Fibroblast of skin of left biceps (primary cell): ENCODE measurements at regions not wholly inside any gene's neighbourhood (a gene's known extent, or its start where the extent isn't known, plus 50 kb on each side); places are given as distances from the start of the nearest gene placed in this dataset.
"Not testable (repeated sequence)": the region's sequence is repeated elsewhere in the genome, so short reads cannot be mapped to it uniquely, and the experiment has no call there.

Experiments used
- DNase-seq, 2 experiments: peaks; one replicate each; pipeline ENCODE4 v3.0.0-alpha.2; 2013; ENCODE audit warnings: low read depth in 2 of 2

GRCh38 chr12:14207905-14208551 is 157.5 kb upstream of the ATF7IP start:
- no peak for DNase-seq

GRCh38 chr12:14211947-14212387 is 153.5 kb upstream of the ATF7IP start:
- no peak for DNase-seq

GRCh38 chr12:14213542-14213941 is 151.9 kb upstream of the ATF7IP start:
- DNase-seq = no peak

- no peak for DNase-seq
These were observed 151.0 kb upstream of the ATF7IP start for GRCh38 chr12:14214495-14214894.

- DNase-seq = not testable (repeated sequence)
These were observed 149.5 kb upstream of the ATF7IP start for GRCh38 chr12:14215949-14216348.

- no peak for DNase-seq
These were observed 148.8 kb upstream of the ATF7IP start for GRCh38 chr12:14216405-14217294.

- no peak for DNase-seq
These were observed 146.3 kb upstream of the ATF7IP start for GRCh38 chr12:14219156-14219555.

GRCh38 chr12:14219670-14220069 is 145.8 kb upstream of the ATF7IP start:
- DNase-seq = not testable (repeated sequence)

GRCh38 chr12:14225064-14225463 is 140.4 kb upstream of the ATF7IP start:
- no peak for DNase-seq

GRCh38 chr12:14235176-14235575 is 130.3 kb upstream of the ATF7IP start:
- DNase-seq = not testable (repeated sequence)

GRCh38 chr12:14236641-14237040 is 128.8 kb upstream of the ATF7IP start:
- DNase-seq = not testable (repeated sequence)

GRCh38 chr12:14238221-14238792 is 127.2 kb upstream of the ATF7IP start:
- no peak for DNase-seq

GRCh38 chr12:14239350-14239934 is 126.0 kb upstream of the ATF7IP start:
- peak in 1 of 2 experiments; percentile 34 for DNase-seq

- DNase-seq = no peak
These were observed 125.3 kb upstream of the ATF7IP start for GRCh38 chr12:14239935-14240872.

- DNase-seq = no peak
These were observed 124.6 kb upstream of the ATF7IP start for GRCh38 chr12:14240873-14241220.

GRCh38 chr12:14242825-14243224 is 122.7 kb upstream of the ATF7IP start:
- DNase-seq = not testable (repeated sequence)

- no peak for DNase-seq
These were observed 121.5 kb upstream of the ATF7IP start for GRCh38 chr12:14243941-14244340.

- DNase-seq = no peak
These were observed 120.4 kb upstream of the ATF7IP start for GRCh38 chr12:14244876-14245669.

- DNase-seq = no peak
These were observed 118.3 kb upstream of the ATF7IP start for GRCh38 chr12:14247166-14247565.

- no peak for DNase-seq
These were observed 116.1 kb upstream of the ATF7IP start for GRCh38 chr12:14249368-14249767.
